CD4-positive, alpha-beta T cell (primary cell): ENCODE measurements at regions not wholly inside any gene's neighbourhood (a gene's known extent, or its start where the extent isn't known, plus 50 kb on each side); places are given as distances from the start of the nearest gene placed in this dataset.

Experiments used
- ATAC-seq: fragments of 200-7000 bp; cut with Tn5 transposase; one replicate; pipeline ENCODE4 v1.10.0; 2022; ENCODE audit warnings: mild to moderate bottlenecking; ENCODE audit not compliant: poor library complexity
- CTCF ChIA-PET: fragments of 350-600 bp; sonication (Branson Sonifier 250); formaldehyde crosslinking; loops from one replicate; lab custom pipeline; 2021; ENCODE audit warnings: antibody characterized with exemption, inconsistent platforms; lab: Charles Lee
- POLR2A ChIA-PET: fragments of 350-600 bp; sonication (Branson Sonifier 250); formaldehyde crosslinking; loops from one replicate; lab custom pipeline; 2021; ENCODE audit warnings: antibody characterized with exemption, inconsistent platforms; lab: Charles Lee
- DNase-seq, 14 experiments: peaks; one replicate each; pipeline ENCODE4 v3.0.0-alpha.2; 2013 to 2020; ENCODE audit warnings: mixed read lengths in 2 of 14
- H3K27ac ChIP-seq, 2 donors: one replicate each; pipeline versions ENCODE4 v1.5.1 to v1.7.0; 2013; ENCODE audit warnings: low read length in 2 of 2, low read depth in 1 of 2, mild to moderate bottlenecking in 1 of 2
- H3K27me3 ChIP-seq, 2 experiments: 1 replicate in 1 of 2; 2 replicates in 1 of 2; pipeline versions ENCODE4 v1.6.1 to v1.7.0; 2013; ENCODE audit warnings: low read length in 2 of 2, control low read depth in 1 of 2, mild to moderate bottlenecking in 1 of 2, moderate library complexity in 1 of 2; ENCODE audit not compliant: insufficient read depth in 2 of 2, control insufficient read depth in 1 of 2
- H3K36me3 ChIP-seq: one replicate; pipeline ENCODE4 v1.6.1; 2013; ENCODE audit warnings: low read length, control low read depth; ENCODE audit not compliant: insufficient read depth
- H3K4me1 ChIP-seq: one replicate; pipeline ENCODE4 v1.6.1; 2013; ENCODE audit warnings: low read length, control low read depth; ENCODE audit not compliant: insufficient read depth
- H3K4me3 ChIP-seq: one replicate; pipeline ENCODE4 v1.5.1; 2013; ENCODE audit warnings: mild to moderate bottlenecking, low read length, moderate library complexity
- H3K9me3 ChIP-seq, 2 experiments: 1 replicate in 1 of 2; 2 replicates in 1 of 2; pipeline versions ENCODE4 v1.6.1 to v1.7.0; 2013; ENCODE audit warnings: low read length in 2 of 2, mild to moderate bottlenecking in 2 of 2, control low read depth in 1 of 2, moderate library complexity in 1 of 2; ENCODE audit not compliant: control insufficient read depth in 1 of 2, insufficient read depth in 1 of 2
- H3K27ac Mint-ChIP-seq: one replicate; pipeline ENCODE4 v1.8.0; 2020; ENCODE audit warnings: mixed read lengths
- H3K27me3 Mint-ChIP-seq: one replicate; pipeline ENCODE4 v1.8.0; 2021; ENCODE audit warnings: mixed read lengths
- H3K36me3 Mint-ChIP-seq: one replicate; pipeline ENCODE4 v1.8.0; 2021; ENCODE audit warnings: low read depth, mixed read lengths
- H3K4me1 Mint-ChIP-seq: one replicate; pipeline ENCODE4 v1.8.0; 2021; ENCODE audit warnings: low read depth, mixed read lengths
- H3K4me3 Mint-ChIP-seq: one replicate; pipeline ENCODE4 v1.8.0; 2020; ENCODE audit warnings: mild to moderate bottlenecking, mixed read lengths
- H3K9me3 Mint-ChIP-seq: one replicate; pipeline ENCODE4 v1.8.0; 2020; ENCODE audit warnings: mixed read lengths
- CTCF ChIP-seq: fragments of 200-600 bp; IDR thresholded peaks from one replicate; pipeline ENCODE4 v1.8.0; 2022; ENCODE audit warnings: antibody characterized with exemption, mild to moderate bottlenecking
- intact Hi-C, 2 experiments: fragments of 100-400 bp; cut with DNase I in 1 of 2; cut with micrococcal nuclease in 1 of 2; formaldehyde crosslinking; loops; one replicate each; pipeline versions ENCODE4 v1.15.1 to v1.9.0; 2023 to 2025; cut with DNase I, micrococcal nuclease

DNA sequence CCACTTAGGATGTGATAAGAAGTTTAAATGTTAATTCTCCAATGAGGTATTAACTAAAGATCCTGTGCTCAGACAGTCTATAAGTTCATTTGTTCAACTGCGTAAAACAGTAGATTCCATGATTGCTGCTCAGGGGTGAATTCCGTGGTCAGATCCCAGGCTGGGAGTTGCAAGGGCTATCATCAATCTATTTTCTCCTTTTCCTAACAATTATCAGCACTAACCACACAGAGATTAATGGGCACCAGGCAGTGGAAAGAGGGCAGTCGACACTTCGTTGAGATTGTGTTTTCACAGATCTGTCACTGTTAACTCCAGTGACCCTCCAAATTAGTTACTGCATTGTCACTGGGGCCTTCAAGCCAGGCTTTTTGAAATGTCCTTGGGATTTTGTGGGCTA lies 154.1 kb upstream of the SPRED2 start:
- Histone ChIP-seq H3K36me3 (no peaks in the 10 kb centered on the region), H3K4me1 (no peaks in the 10 kb centered on the region), H3K27ac (no peak overlapping the region), H3K4me3 (no peak overlapping the region), H3K9me3 (no peaks in the 10 kb centered on the region), H3K27me3 (peaks cover 0 to 3% of the 10 kb centered on the region in 2 experiments)
- no peak for TF ChIP-seq CTCF
- ATAC-seq: no peak
- no peaks in the 10 kb centered on the region for H3K9me3 Mint-ChIP-seq
- H3K4me1 Mint-ChIP-seq: no peaks in the 10 kb centered on the region
- CTCF ChIA-PET: no interaction called here
- H3K4me3 Mint-ChIP-seq: no peak overlapping the region
- intact Hi-C loops: no loop called here
- no peaks in the 10 kb centered on the region for H3K36me3 Mint-ChIP-seq
- no peak overlapping the region for H3K27ac Mint-ChIP-seq
- DNase-seq: no peak
- H3K27me3 Mint-ChIP-seq: peaks cover 22% of the 10 kb centered on the region
- POLR2A ChIA-PET: no interaction called here

- no peak overlapping the region for H3K4me3 Mint-ChIP-seq
- peaks cover 3% of the 10 kb centered on the region for H3K27me3 Mint-ChIP-seq
- no peaks in the 10 kb centered on the region for H3K36me3 Mint-ChIP-seq
- no peak overlapping the region for H3K27ac Mint-ChIP-seq
- TF ChIP-seq CTCF: no peak
- Histone ChIP-seq H3K9me3 (no peaks in the 10 kb centered on the region), H3K27ac (no peak overlapping the region), H3K27me3 (no peaks in the 10 kb centered on the region), H3K4me3 (no peak overlapping the region), H3K36me3 (no peaks in the 10 kb centered on the region), H3K4me1 (no peaks in the 10 kb centered on the region)
- POLR2A ChIA-PET: no interaction called here
- DNase-seq (no peak), ATAC-seq (no peak)
- CTCF ChIA-PET: no interaction called here
- intact Hi-C loops: no loop called here
- no peaks in the 10 kb centered on the region for H3K9me3 Mint-ChIP-seq
- H3K4me1 Mint-ChIP-seq: no peaks in the 10 kb centered on the region
These were observed 150.7 kb upstream of the SPRED2 start for GRCh38 chr2:65583061-65583460.

GRCh38 chr2:65582364-65582763 lies 150.0 kb upstream of the SPRED2 start:
- H3K4me1 Mint-ChIP-seq: no peaks in the 10 kb centered on the region
- no peaks in the 10 kb centered on the region for H3K36me3 Mint-ChIP-seq
- H3K9me3 Mint-ChIP-seq: no peaks in the 10 kb centered on the region
- no peak overlapping the region for H3K4me3 Mint-ChIP-seq
- ChIA-PET CTCF (no interaction called here), POLR2A (no interaction called here)
- no peaks in the 10 kb centered on the region for H3K36me3 ChIP-seq
- DNase-seq: no peak
- H3K27me3 ChIP-seq: no peaks in the 10 kb centered on the region
- H3K4me3 ChIP-seq: no peak overlapping the region
- TF ChIP-seq CTCF: no peak
- intact Hi-C loops: no loop called here
- no peak overlapping the region for H3K27ac Mint-ChIP-seq
- ATAC-seq: no peak
- H3K27me3 Mint-ChIP-seq: peaks cover 8% of the 10 kb centered on the region
- no peak overlapping the region for H3K27ac ChIP-seq
- no peaks in the 10 kb centered on the region for H3K9me3 ChIP-seq
- no peaks in the 10 kb centered on the region for H3K4me1 ChIP-seq
